ENCODE measurements at regions not wholly inside any gene's neighbourhood (a gene's known extent, or its start where the extent isn't known, plus 50 kb on each side); places are given as distances from the start of the nearest gene placed in this dataset.

DNA sequence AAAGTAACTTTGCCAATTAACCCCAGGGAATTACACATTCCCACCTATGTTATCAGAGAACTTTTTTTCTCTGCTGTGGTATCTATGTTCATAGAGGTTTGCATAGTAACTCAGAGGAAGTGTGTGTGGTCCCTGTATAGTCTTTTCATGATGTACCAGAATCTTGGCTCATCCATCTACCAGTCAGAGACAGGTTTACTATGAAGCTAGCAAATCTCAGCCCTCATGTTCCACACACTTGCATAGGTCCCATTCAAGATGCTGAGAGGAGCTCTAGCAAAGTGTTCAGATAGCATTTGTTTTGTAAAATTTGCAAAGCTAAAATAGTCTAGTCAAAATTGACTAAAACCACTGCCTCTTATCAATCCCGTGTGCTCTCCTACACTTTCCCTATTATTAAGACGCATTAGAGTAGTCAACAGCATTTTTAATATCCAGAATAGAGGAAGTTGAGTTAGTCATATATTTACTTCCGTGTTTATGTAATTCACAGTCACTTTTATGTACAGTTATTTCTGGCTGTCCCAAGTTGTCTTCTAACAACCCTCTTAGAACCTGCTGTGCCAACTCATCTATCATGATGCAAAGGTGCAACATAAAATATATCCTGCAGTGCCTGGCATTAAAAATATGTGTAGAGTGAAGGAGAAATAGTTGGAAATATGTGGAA, 184.2 kb downstream of the FAM76B start:
- no peak overlapping the region for H3K18ac ChIP-seq (ENCODE audit: extremely low read depth, low read length)
- H3K4me1 ChIP-seq (replicated peaks in 1 of 4; ENCODE audit: control insufficient read depth in 3 of 4, insufficient read depth in 4 of 4, low read length in 3 of 4), result peaks cover 0 to 6% (median 1%) of the 10 kb centered on the region in 4 experiments; a peak in 3 of 7 replicates
- H2AFZ ChIP-seq (ENCODE audit: low read length), result no peak overlapping the region
- H3K79me2 ChIP-seq (ENCODE audit: control insufficient read depth in 1 of 2, insufficient read depth in 2 of 2, low read length in 2 of 2), result no peaks in the 10 kb centered on the region
- H3K14ac ChIP-seq (ENCODE audit: insufficient read length), result no peak overlapping the region
- peaks cover 1% of the 10 kb centered on the region; the same call in 1 of the 2 replicates for H3K23me2 ChIP-seq (ENCODE audit: low read depth, low read length)
- H4K91ac ChIP-seq (replicated peaks; ENCODE audit: insufficient read length, low read length), result no peak overlapping the region
- no peaks in the 10 kb centered on the region for H3K9me3 ChIP-seq (ENCODE audit: insufficient read depth in 2 of 2, low read depth in 1 of 2, low read length in 1 of 2)
- no peak overlapping the region for H2BK20ac ChIP-seq (ENCODE audit: low read length)
- H3K27ac ChIP-seq (ENCODE audit: low read depth, low read length), result no peak overlapping the region
- H3K27me3 ChIP-seq (replicated peaks in 1 of 4; ENCODE audit: control insufficient read depth in 3 of 4, extremely low read depth in 1 of 4, insufficient read depth in 3 of 4, low read length in 3 of 4), result no peaks in the 10 kb centered on the region
- no peak for DNase-seq (ENCODE audit: low read depth in 1 of 2, low spot score in 2 of 2)
- no peak overlapping the region for H3K9ac ChIP-seq (replicated peaks in 1 of 4; ENCODE audit: extremely low read depth in 1 of 4, low read depth in 3 of 4, low read length in 3 of 4)
- H2BK12ac ChIP-seq (ENCODE audit: low read depth, low read length), result no peak overlapping the region
- no peak overlapping the region for H3K4ac ChIP-seq (replicated peaks; ENCODE audit: insufficient read length, low read depth, low read length)
- no peaks in the 10 kb centered on the region for H3K79me1 ChIP-seq (ENCODE audit: low read depth, low read length)
- POLR2A ChIA-PET (ENCODE audit: partially characterized antibody), result no interaction called here
- H4K5ac ChIP-seq (ENCODE audit: insufficient read length, low read depth, low read length), result no peak overlapping the region
- no peak overlapping the region for H4K8ac ChIP-seq (ENCODE audit: extremely low read depth, insufficient read depth, low read length)
- H2BK5ac ChIP-seq (ENCODE audit: low read depth, low read length), result no peak overlapping the region
- no peak overlapping the region for H2BK120ac ChIP-seq (replicated peaks; ENCODE audit: low read depth, low read length)
- no peak overlapping the region for H3K23ac ChIP-seq (ENCODE audit: insufficient read length)
- no peak overlapping the region for H3K4me2 ChIP-seq (ENCODE audit: insufficient read depth in 1 of 2, low read depth in 2 of 2, low read length in 2 of 2)
- no peak overlapping the region for H2AK5ac ChIP-seq (ENCODE audit: low read depth, low read length)
- CTCF ChIA-PET (ENCODE audit: partially characterized antibody), result interaction anchor here (0.6 to 1.3 kb wide), 3 partner anchors 16 to 100 kb away, joined by 3 to 4 read pairs (median 3); no protein-coding TSS in a partner anchor
- no peaks in the 10 kb centered on the region for H3K36me3 ChIP-seq (ENCODE audit: control insufficient read depth in 2 of 4, insufficient read depth in 4 of 4, low read length in 3 of 4)
- H4K20me1 ChIP-seq (replicated peaks in 1 of 2; ENCODE audit: control insufficient read depth in 1 of 2, insufficient read depth in 2 of 2, low read length in 2 of 2), result no peaks in the 10 kb centered on the region
- H3K56ac ChIP-seq (replicated peaks; ENCODE audit: insufficient read length, low read depth, low read length), result no peak overlapping the region
- 96% methylated on average over 3 of the region's 3 CpGs; no CpG with 5 or more reads in 1 of the 2 experiments for WGBS, 2 experiments (ENCODE audit: extremely low coverage in 1 of 2, insufficient coverage in 1 of 2, insufficient read length in 1 of 2, insufficient replicate concordance in 2 of 2, low coverage in 1 of 2, low lambda C conversion rate in 2 of 2, missing lambda C conversion rate in 1 of 2)
- no peak for FAIRE-seq
- H2BK15ac ChIP-seq (ENCODE audit: low read length), result no peak overlapping the region
- H3K4me3 ChIP-seq (ENCODE audit: extremely low read depth in 1 of 4, insufficient read depth in 2 of 4, low read depth in 3 of 4, low read length in 4 of 4), result no peak overlapping the region
- TF ChIP-seq KDM1A (IDR thresholded peaks at IDR 0.05; ENCODE audit: borderline replicate concordance, low read length), result no peak
- no peak for TF ChIP-seq CEBPB (IDR thresholded peaks at IDR 0.05; ENCODE audit: low read depth, low read length)
- TF ChIP-seq ZNF274 (IDR thresholded peaks at IDR 0.05; ENCODE audit: borderline replicate concordance, extremely low read depth, low read length), result no peak
- TF ChIP-seq TAF1 (IDR thresholded peaks at IDR 0.05; ENCODE audit: low read depth, low read length), result no peak
- no peak for TF ChIP-seq EGR1 (IDR thresholded peaks at IDR 0.05; ENCODE audit: borderline replicate concordance, low read depth, low read length)
- no peak for TF ChIP-seq PHF8 (conservative IDR thresholded peaks at IDR 0.05; ENCODE audit: low read depth, low read length)
- no peak for TF ChIP-seq EZH2 (IDR thresholded peaks at IDR 0.05; ENCODE audit: low read depth, low read length, severe bottlenecking)
- no peak for TF ChIP-seq CBX5 (IDR thresholded peaks at IDR 0.05; ENCODE audit: low read depth, low read length)
- no peak for TF ChIP-seq NANOG (IDR thresholded peaks at IDR 0.05; ENCODE audit: insufficient read depth, low read depth, low read length, poor library complexity, severe bottlenecking)
- TF ChIP-seq JUN (IDR thresholded peaks at IDR 0.05; ENCODE audit: low read depth, low read length), result no peak
- TF ChIP-seq GABPA (IDR thresholded peaks at IDR 0.05; ENCODE audit: borderline replicate concordance, insufficient read depth, low read length), result no peak
- TF ChIP-seq CHD2 (IDR thresholded peaks at IDR 0.05; ENCODE audit: low read length), result no peak
- no peak for TF ChIP-seq RNF2 (IDR thresholded peaks at IDR 0.05; ENCODE audit: borderline replicate concordance, low read depth, low read length, missing control alignments, poor library complexity, severe bottlenecking)
